H1 (cell line): ENCODE measurements at regions not wholly inside any gene's neighbourhood (a gene's known extent, or its start where the extent isn't known, plus 50 kb on each side); places are given as distances from the start of the nearest gene placed in this dataset.

Experiments
- CTCF ChIA-PET: fragments of 300-600 bp; sonication (Branson Sonifier 250); formaldehyde crosslinking; loops from one replicate; lab custom pipeline; 2021; ENCODE audit not compliant: partially characterized antibody; lab: Charles Lee
- POLR2A ChIA-PET: fragments of 300-600 bp; sonication (Branson Sonifier 250); formaldehyde crosslinking; loops from one replicate; lab custom pipeline; 2021; ENCODE audit warnings: inconsistent platforms; ENCODE audit not compliant: partially characterized antibody; lab: Charles Lee
- DNase-seq, 2 experiments: peaks; one replicate each; pipeline versions ENCODE4 v3.0.0 to v3.0.0-alpha.2; 2010 to 2022; ENCODE audit warnings: low spot score in 2 of 2, low read depth in 1 of 2, mixed read lengths in 1 of 2
- FAIRE-seq: peaks from 2 replicates; lab custom pipeline; 2011; peaks lifted over from hg19 to GRCh38; lab: Jason Lieb, UNC
- H2AFZ ChIP-seq: 2 replicates; pipeline ENCODE4 v1.8.1; 2012; ENCODE audit warnings: low read length, inconsistent platforms
- H2AK5ac ChIP-seq: 2 replicates; pipeline ENCODE4 v1.6.1; 2013; ENCODE audit warnings: low read depth, low read length
- H2BK120ac ChIP-seq: replicated peaks from 2 replicates; pipeline ENCODE3; 2013; ENCODE audit warnings: low read depth, low read length, inconsistent platforms
- H2BK12ac ChIP-seq: 2 replicates; pipeline ENCODE4 v1.6.1; 2013; ENCODE audit warnings: low read depth, low read length
- H2BK15ac ChIP-seq: 2 replicates; pipeline ENCODE4 v1.6.1; 2013; ENCODE audit warnings: low read length
- H2BK20ac ChIP-seq: 2 replicates; pipeline ENCODE4 v1.6.1; 2013; ENCODE audit warnings: low read length
- H2BK5ac ChIP-seq: 2 replicates; pipeline ENCODE4 v1.6.1; 2013; ENCODE audit warnings: low read depth, low read length
- H3K14ac ChIP-seq: 2 replicates; pipeline ENCODE4 v1.6.1; 2013; ENCODE audit warnings: inconsistent platforms; ENCODE audit not compliant: insufficient read length
- H3K18ac ChIP-seq: 2 replicates; pipeline ENCODE4 v1.6.1; 2013; ENCODE audit warnings: low read length; ENCODE audit errors: extremely low read depth
- H3K23ac ChIP-seq: 2 replicates; pipeline ENCODE4 v1.6.1; 2013; ENCODE audit warnings: inconsistent platforms; ENCODE audit not compliant: insufficient read length
- H3K23me2 ChIP-seq: 2 replicates; pipeline ENCODE4 v1.6.1; 2013; ENCODE audit warnings: low read depth, low read length
- H3K27ac ChIP-seq: 2 replicates; pipeline ENCODE4 v1.6.1; 2011; ENCODE audit warnings: low read depth, low read length, inconsistent platforms
- H3K27me3 ChIP-seq, 4 experiments: replicated peaks in 1 of 4; 1 replicate in 1 of 4; 2 replicates in 3 of 4; pipeline versions ENCODE4 v1.6.1 to v1.8.1; 2011 to 2013; ENCODE audit warnings: low read length in 3 of 4, mild to moderate bottlenecking in 3 of 4, inconsistent platforms in 2 of 4, mixed read lengths in 2 of 4, moderate library complexity in 1 of 4; ENCODE audit not compliant: control insufficient read depth in 3 of 4, insufficient read depth in 3 of 4; ENCODE audit errors: extremely low read depth in 1 of 4
- H3K36me3 ChIP-seq, 4 experiments: 2 replicates each; pipeline versions ENCODE4 v1.6.1 to v1.8.1; 2011 to 2013; ENCODE audit warnings: mild to moderate bottlenecking in 4 of 4, low read length in 3 of 4, moderate library complexity in 2 of 4, control low read depth in 1 of 4, inconsistent platforms in 1 of 4; ENCODE audit not compliant: insufficient read depth in 4 of 4, control insufficient read depth in 2 of 4
- H3K4ac ChIP-seq: replicated peaks from 2 replicates; pipeline ENCODE3; 2013; ENCODE audit warnings: low read length, low read depth, mixed read lengths, inconsistent platforms; ENCODE audit not compliant: insufficient read length
- H3K4me1 ChIP-seq, 4 experiments: replicated peaks in 1 of 4; 1 replicate in 1 of 4; 2 replicates in 3 of 4; pipeline versions ENCODE4 v1.6.1 to v1.8.1; 2011 to 2013; ENCODE audit warnings: low read length in 3 of 4, inconsistent platforms in 2 of 4, mixed read lengths in 1 of 4; ENCODE audit not compliant: insufficient read depth in 4 of 4, control insufficient read depth in 3 of 4
- H3K4me2 ChIP-seq, 2 experiments: 2 replicates each; pipeline versions ENCODE4 v1.6.1 to v1.8.1; 2011 to 2013; ENCODE audit warnings: low read depth in 2 of 2, low read length in 2 of 2, control low read depth in 1 of 2, inconsistent platforms in 1 of 2, mild to moderate bottlenecking in 1 of 2; ENCODE audit not compliant: insufficient read depth in 1 of 2
- H3K4me3 ChIP-seq, 4 experiments: fragments of 200-600, 300-600 bp in 1 of 4; sonication (generic), shearing (Covaris generic), sonication (Bioruptor Twin) in 1 of 4; 2 replicates each; pipeline versions ENCODE4 v1.5.1 to v1.8.1; 2011 to 2016; ENCODE audit warnings: low read length in 4 of 4, low read depth in 3 of 4, control low read depth in 2 of 4, inconsistent platforms in 2 of 4, mild to moderate bottlenecking in 2 of 4, mixed read lengths in 1 of 4, moderate library complexity in 1 of 4; ENCODE audit not compliant: insufficient read depth in 2 of 4; ENCODE audit errors: extremely low read depth in 1 of 4
- H3K56ac ChIP-seq: replicated peaks from 2 replicates; pipeline ENCODE3; 2013; ENCODE audit warnings: low read depth, mild to moderate bottlenecking, mixed read lengths, low read length, inconsistent platforms; ENCODE audit not compliant: insufficient read length
- H3K79me1 ChIP-seq: 2 replicates; pipeline ENCODE4 v1.6.1; 2013; ENCODE audit warnings: low read depth, low read length, control low read depth
- H3K79me2 ChIP-seq, 2 experiments: 2 replicates each; pipeline versions ENCODE4 v1.6.1 to v1.8.1; 2012 to 2013; ENCODE audit warnings: low read length in 2 of 2, mild to moderate bottlenecking in 2 of 2, inconsistent platforms in 1 of 2; ENCODE audit not compliant: insufficient read depth in 2 of 2, control insufficient read depth in 1 of 2
- H3K9ac ChIP-seq, 4 experiments: replicated peaks in 1 of 4; 1 replicate in 1 of 4; 2 replicates in 3 of 4; pipeline versions ENCODE4 v1.6.1 to v1.8.1; 2011 to 2013; ENCODE audit warnings: low read depth in 3 of 4, low read length in 3 of 4, control low read depth in 2 of 4, mild to moderate bottlenecking in 2 of 4, moderate library complexity in 2 of 4, inconsistent platforms in 1 of 4; ENCODE audit errors: extremely low read depth in 1 of 4
- H3K9me3 ChIP-seq, 2 experiments: 2 replicates each; pipeline versions ENCODE4 v1.6.1 to v1.8.1; 2012 to 2013; ENCODE audit warnings: mild to moderate bottlenecking in 2 of 2, moderate library complexity in 2 of 2, control low read depth in 1 of 2, inconsistent platforms in 1 of 2, low read depth in 1 of 2, low read length in 1 of 2, mixed read lengths in 1 of 2; ENCODE audit not compliant: insufficient read depth in 2 of 2
- H4K20me1 ChIP-seq, 2 experiments: replicated peaks in 1 of 2; 2 replicates each; pipeline versions ENCODE3 to v1.8.1; 2011 to 2013; ENCODE audit warnings: inconsistent platforms in 2 of 2, low read length in 2 of 2, mild to moderate bottlenecking in 1 of 2; ENCODE audit not compliant: insufficient read depth in 2 of 2, control insufficient read depth in 1 of 2
- H4K5ac ChIP-seq: 2 replicates; pipeline ENCODE4 v1.6.1; 2013; ENCODE audit warnings: low read length, low read depth, mixed read lengths, inconsistent platforms; ENCODE audit not compliant: insufficient read length
- H4K8ac ChIP-seq: 2 replicates; pipeline ENCODE4 v1.8.0; 2013; ENCODE audit warnings: mild to moderate bottlenecking, moderate library complexity, low read length, inconsistent platforms; ENCODE audit not compliant: insufficient read depth; ENCODE audit errors: extremely low read depth
- H4K91ac ChIP-seq: replicated peaks from 2 replicates; pipeline ENCODE3; 2013; ENCODE audit warnings: low read length, mixed read lengths, inconsistent platforms; ENCODE audit not compliant: insufficient read length
- CHD2 ChIP-seq: IDR thresholded peaks from 2 replicates; pipeline ENCODE4 v1.6.1; 2012; ENCODE audit warnings: low read length, improper control_type of control experiment
- CTBP2 ChIP-seq: IDR thresholded peaks from 2 replicates; pipeline ENCODE4 v1.7.0; 2011; ENCODE audit warnings: borderline replicate concordance, mild to moderate bottlenecking, moderate library complexity, mixed read lengths, low read length; ENCODE audit not compliant: insufficient read depth, insufficient read length
- E2F6 ChIP-seq: IDR thresholded peaks from 2 replicates; pipeline ENCODE4 v1.6.1; 2012; ENCODE audit warnings: inconsistent platforms
- EGR1 ChIP-seq: IDR thresholded peaks from 2 replicates; pipeline ENCODE4 v1.6.1; 2011; ENCODE audit warnings: low read depth, low read length, borderline replicate concordance
- GABPA ChIP-seq: IDR thresholded peaks from 2 replicates; pipeline ENCODE4 v1.6.1; 2011; ENCODE audit warnings: mild to moderate bottlenecking, low read length, moderate library complexity, borderline replicate concordance; ENCODE audit not compliant: insufficient read depth
- HDAC6 ChIP-seq: IDR thresholded peaks from one replicate; pipeline ENCODE4 v1.7.1; 2012; ENCODE audit warnings: low read depth, mild to moderate bottlenecking, inconsistent platforms, low read length, moderate library complexity
- KDM1A ChIP-seq: fragments of 200-600, 300-600 bp; sonication (generic); IDR thresholded peaks from 2 replicates; pipeline ENCODE4 v1.7.1; 2016; ENCODE audit warnings: mild to moderate bottlenecking, low read length, borderline replicate concordance
- MAX ChIP-seq: IDR thresholded peaks from 2 replicates; pipeline ENCODE4 v1.6.1; 2012; ENCODE audit warnings: inconsistent platforms
- PHF8 ChIP-seq: fragments of 200-600 bp; sonication (generic); conservative IDR thresholded peaks from 2 replicates; pipeline ENCODE4 v1.7.1; 2012; ENCODE audit warnings: low read depth, mild to moderate bottlenecking, inconsistent platforms, low read length, moderate library complexity
- POLR2A ChIP-seq, 2 experiments: IDR thresholded peaks; 1 replicate in 1 of 2; 2 replicates in 1 of 2; pipeline ENCODE4 v1.6.1; 2011; ENCODE audit warnings: low read depth in 2 of 2, low read length in 2 of 2, mild to moderate bottlenecking in 2 of 2; ENCODE audit errors: control extremely low read depth in 1 of 2
- RBBP5 ChIP-seq: IDR thresholded peaks from 2 replicates; pipeline ENCODE4 v1.7.1; 2012; ENCODE audit warnings: low read depth, mild to moderate bottlenecking, inconsistent platforms, low read length, moderate library complexity, borderline replicate concordance
- SIN3A ChIP-seq, 2 experiments: IDR thresholded peaks in 1 of 2; conservative IDR thresholded peaks in 1 of 2; 2 replicates each; pipeline ENCODE4 v1.6.1; 2011 to 2012; ENCODE audit warnings: low read length in 2 of 2, improper control_type of control experiment in 1 of 2, low read depth in 1 of 2, mild to moderate bottlenecking in 1 of 2
- TBP ChIP-seq: IDR thresholded peaks from 2 replicates; pipeline ENCODE4 v1.6.1; 2011; ENCODE audit warnings: low read depth, low read length, improper control_type of control experiment
- WGBS, 2 experiments: shearing (Covaris generic) in 1 of 2; methylation state at CpG; one replicate each; pipeline versions ENCODE4 v1.1.6 to v1.1.7; 2013 to 2015; ENCODE audit warnings: low lambda C conversion rate in 2 of 2, mixed read lengths in 2 of 2, inconsistent platforms in 1 of 2, low coverage in 1 of 2, missing lambda C conversion rate in 1 of 2; ENCODE audit not compliant: insufficient replicate concordance in 2 of 2, insufficient coverage in 1 of 2, insufficient read length in 1 of 2; ENCODE audit errors: extremely low coverage in 1 of 2, missing lambda C conversion rate in 1 of 2; 5-methylcytosine and 5-hydroxymethylcytosine counted together

- H4K91ac ChIP-seq = no peak overlapping the region
- H2BK20ac ChIP-seq = no peak overlapping the region
- H4K5ac ChIP-seq = no peak overlapping the region
- no peak overlapping the region for H2AK5ac ChIP-seq
- H3K23ac ChIP-seq = no peak overlapping the region
- no peaks in the 10 kb centered on the region for H3K27me3 ChIP-seq
- H3K4me1 ChIP-seq = peaks cover 0 to 4% (median 0%) of the 10 kb centered on the region in 4 experiments; a peak in 1 of 7 replicates
- POLR2A ChIA-PET = no interaction called here
- H3K4ac ChIP-seq = no peak overlapping the region
- WGBS, 2 experiments = 73% methylated on average over 2 of the region's 2 CpGs; no CpG with 5 or more reads in 1 of the 2 experiments
- FAIRE-seq (no peak), DNase-seq (no peak)
- no peak overlapping the region for H2BK5ac ChIP-seq
- no peak overlapping the region for H2AFZ ChIP-seq
- CTCF ChIA-PET = interaction anchor here (1.0 to 1.9 kb wide), 7 partner anchors 10 to 400 kb away, joined by 3 to 9 read pairs (median 3); no protein-coding TSS in a partner anchor
- no peaks in the 10 kb centered on the region for H4K20me1 ChIP-seq
- H3K56ac ChIP-seq = no peak overlapping the region
- H3K23me2 ChIP-seq = no peaks in the 10 kb centered on the region
- H3K79me2 ChIP-seq = no peaks in the 10 kb centered on the region
- H3K14ac ChIP-seq = no peak overlapping the region
- no peak overlapping the region for H3K18ac ChIP-seq
- no peak overlapping the region for H3K27ac ChIP-seq
- H2BK12ac ChIP-seq = no peak overlapping the region
- no peak overlapping the region for H3K4me3 ChIP-seq
- no peak overlapping the region for H2BK120ac ChIP-seq
- no peak overlapping the region for H4K8ac ChIP-seq
- peaks cover 0 to 6% (median 0%) of the 10 kb centered on the region in 4 experiments; a peak in 2 of 8 replicates for H3K36me3 ChIP-seq
- H3K79me1 ChIP-seq = no peaks in the 10 kb centered on the region
- H3K9me3 ChIP-seq = peaks cover 11 to 15% of the 10 kb centered on the region in 2 experiments
- H3K4me2 ChIP-seq = no peak overlapping the region
- no peak overlapping the region for H2BK15ac ChIP-seq
- no peak overlapping the region for H3K9ac ChIP-seq
- TF ChIP-seq PHF8 = no peak
- TF ChIP-seq EGR1 = no peak
- TF ChIP-seq HDAC6 = no peak
- no peak for TF ChIP-seq CTBP2
- TF ChIP-seq KDM1A = no peak
- TF ChIP-seq MAX = no peak
- no peak for TF ChIP-seq E2F6
- no peak for TF ChIP-seq CHD2
- TF ChIP-seq GABPA = no peak
- no peak for TF ChIP-seq RBBP5
- no peak for TF ChIP-seq POLR2A (IDR thresholded peaks at IDR 0.05; ENCODE audit: control extremely low read depth in 1 of 2, low read depth in 2 of 2, low read length in 2 of 2)
- TF ChIP-seq TBP = no peak
- TF ChIP-seq SIN3A (conservative IDR thresholded peaks at IDR 0.05 in 1 of 2, IDR thresholded peaks at IDR 0.05 in 1 of 2; ENCODE audit: low read depth in 1 of 2, low read length in 2 of 2) = no peak
Measured at GRCh38 chr15:67907184-67907723, 67.4 kb upstream of the RNU6-1 start.
